ENCODE measurements at regions not wholly inside any gene's neighbourhood (a gene's known extent, or its start where the extent isn't known, plus 50 kb on each side); places are given as distances from the start of the nearest gene placed in this dataset.
"Not testable (repeated sequence)": the region's sequence is repeated elsewhere in the genome, so short reads cannot be mapped to it uniquely, and the experiment has no call there.

GRCh38 chr6:99823513-99824235, 170.3 kb downstream of the MCHR2 start:
- TF ChIP-seq PATZ1 (CRISPR knock-in tag; IDR thresholded peaks at IDR 0.05; ENCODE audit: borderline replicate concordance); ZFP3 (CRISPR knock-in tag; IDR thresholded peaks at IDR 0.05); ZC3H10 (CRISPR knock-in tag; IDR thresholded peaks at IDR 0.05); OSR1 (CRISPR knock-in tag; IDR thresholded peaks at IDR 0.05); CSDC2 (CRISPR knock-in tag; IDR thresholded peaks at IDR 0.05): not testable (repeated sequence)

Data from SK-N-SH treated with all-trans-retinoic acid at 6 μM for 48 hours (cell line).